ENCODE measurements at regions not wholly inside any gene's neighbourhood (a gene's known extent, or its start where the extent isn't known, plus 50 kb on each side); places are given as distances from the start of the nearest gene placed in this dataset.

DNA sequence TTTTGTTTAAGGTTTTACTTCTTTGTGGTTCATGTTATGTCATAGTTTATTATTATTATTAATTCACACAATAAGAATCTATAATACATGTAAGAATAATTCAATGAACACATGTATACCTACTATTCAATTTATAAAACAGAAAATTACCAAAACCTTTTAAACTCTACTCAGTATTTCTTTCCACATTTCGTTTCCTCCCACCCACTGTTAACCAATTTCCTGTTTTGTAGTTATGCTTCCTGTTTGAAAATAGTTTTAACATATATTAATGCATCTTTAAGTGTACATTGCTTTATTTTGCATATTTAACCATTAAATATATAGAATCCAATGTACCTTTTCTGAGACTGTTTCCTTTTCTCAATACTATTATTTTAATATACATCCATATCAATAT lies 397.9 kb upstream of the SPTLC3 start:
- TF ChIP-seq, protein P1, sequence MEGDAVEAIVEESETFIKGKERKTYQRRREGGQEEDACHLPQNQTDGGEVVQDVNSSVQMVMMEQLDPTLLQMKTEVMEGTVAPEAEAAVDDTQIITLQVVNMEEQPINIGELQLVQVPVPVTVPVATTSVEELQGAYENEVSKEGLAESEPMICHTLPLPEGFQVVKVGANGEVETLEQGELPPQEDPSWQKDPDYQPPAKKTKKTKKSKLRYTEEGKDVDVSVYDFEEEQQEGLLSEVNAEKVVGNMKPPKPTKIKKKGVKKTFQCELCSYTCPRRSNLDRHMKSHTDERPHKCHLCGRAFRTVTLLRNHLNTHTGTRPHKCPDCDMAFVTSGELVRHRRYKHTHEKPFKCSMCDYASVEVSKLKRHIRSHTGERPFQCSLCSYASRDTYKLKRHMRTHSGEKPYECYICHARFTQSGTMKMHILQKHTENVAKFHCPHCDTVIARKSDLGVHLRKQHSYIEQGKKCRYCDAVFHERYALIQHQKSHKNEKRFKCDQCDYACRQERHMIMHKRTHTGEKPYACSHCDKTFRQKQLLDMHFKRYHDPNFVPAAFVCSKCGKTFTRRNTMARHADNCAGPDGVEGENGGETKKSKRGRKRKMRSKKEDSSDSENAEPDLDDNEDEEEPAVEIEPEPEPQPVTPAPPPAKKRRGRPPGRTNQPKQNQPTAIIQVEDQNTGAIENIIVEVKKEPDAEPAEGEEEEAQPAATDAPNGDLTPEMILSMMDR (conservative IDR thresholded peaks at IDR 0.05 in 1 of 2, IDR thresholded peaks at IDR 0.05 in 1 of 2; ENCODE audit: extremely low read depth in 1 of 2, insufficient read depth in 1 of 2, low read depth in 1 of 2, low read length in 2 of 2): no peak
- TF ChIP-seq EZH2 (IDR thresholded peaks at IDR 0.05; ENCODE audit: borderline replicate concordance, low read length): no peak
